ENCODE measurements at regions not wholly inside any gene's neighbourhood (a gene's known extent, or its start where the extent isn't known, plus 50 kb on each side); places are given as distances from the start of the nearest gene placed in this dataset.

GRCh38 chr20:60204601-60205000, 246.4 kb downstream of the CDH26 start:
- no peak overlapping the region for H3K27ac ChIP-seq (ENCODE audit: insufficient read depth, low read length, poor library complexity, severe bottlenecking)
- no peak for DNase-seq
- H3K9me3 ChIP-seq (ENCODE audit: control insufficient read depth, low read length) = no peaks in the 10 kb centered on the region
- H3K27me3 ChIP-seq (replicated peaks; ENCODE audit: control insufficient read depth, insufficient read depth, low read length, poor library complexity, severe bottlenecking) = no peaks in the 10 kb centered on the region
- H3K36me3 ChIP-seq (ENCODE audit: control insufficient read depth, insufficient read depth, low read length) = no peaks in the 10 kb centered on the region
- H3K4me1 ChIP-seq (ENCODE audit: control insufficient read depth, insufficient read depth, low read length, poor library complexity, severe bottlenecking) = no peaks in the 10 kb centered on the region
- H3K4me3 ChIP-seq (ENCODE audit: insufficient read depth, low read depth, low read length, poor library complexity, severe bottlenecking) = no peak overlapping the region

DNA sequence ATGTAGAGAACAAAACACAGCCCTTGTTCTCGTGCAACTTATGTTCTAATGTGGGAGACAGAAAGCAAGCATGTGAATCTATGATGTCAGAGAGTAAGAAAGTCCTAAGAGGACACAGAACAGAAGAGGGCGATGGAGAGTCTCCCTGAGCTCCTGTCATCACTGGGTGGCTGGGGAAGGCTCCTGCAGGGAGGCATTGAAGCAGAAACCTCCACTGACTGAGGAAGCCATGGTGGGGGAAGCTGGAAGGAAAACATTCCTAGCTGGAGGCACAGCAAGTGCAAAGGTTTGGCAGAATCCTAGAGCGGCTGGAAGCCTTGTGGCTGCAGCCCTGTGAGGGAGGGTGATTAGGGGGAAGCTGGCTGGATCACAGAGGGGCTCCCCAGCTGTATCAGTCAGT, 248.0 kb downstream of the CDH26 start:
- no peak for DNase-seq
- H3K27ac ChIP-seq (ENCODE audit: insufficient read depth, low read length, poor library complexity, severe bottlenecking) = no peak overlapping the region
- H3K4me3 ChIP-seq (ENCODE audit: insufficient read depth, low read depth, low read length, poor library complexity, severe bottlenecking) = no peak overlapping the region
- H3K36me3 ChIP-seq (ENCODE audit: control insufficient read depth, insufficient read depth, low read length) = no peaks in the 10 kb centered on the region
- no peaks in the 10 kb centered on the region for H3K9me3 ChIP-seq (ENCODE audit: control insufficient read depth, low read length)
- no peaks in the 10 kb centered on the region for H3K4me1 ChIP-seq (ENCODE audit: control insufficient read depth, insufficient read depth, low read length, poor library complexity, severe bottlenecking)
- H3K27me3 ChIP-seq (replicated peaks; ENCODE audit: control insufficient read depth, insufficient read depth, low read length, poor library complexity, severe bottlenecking) = no peaks in the 10 kb centered on the region

GRCh38 chr20:60209048-60209447, 250.8 kb downstream of the CDH26 start:
- no peak overlapping the region for H3K4me3 ChIP-seq (ENCODE audit: insufficient read depth, low read depth, low read length, poor library complexity, severe bottlenecking)
- H3K4me1 ChIP-seq (ENCODE audit: control insufficient read depth, insufficient read depth, low read length, poor library complexity, severe bottlenecking) = no peaks in the 10 kb centered on the region
- no peaks in the 10 kb centered on the region for H3K27me3 ChIP-seq (replicated peaks; ENCODE audit: control insufficient read depth, insufficient read depth, low read length, poor library complexity, severe bottlenecking)
- no peak for DNase-seq
- no peaks in the 10 kb centered on the region for H3K36me3 ChIP-seq (ENCODE audit: control insufficient read depth, insufficient read depth, low read length)
- H3K27ac ChIP-seq (ENCODE audit: insufficient read depth, low read length, poor library complexity, severe bottlenecking) = no peak overlapping the region
- no peaks in the 10 kb centered on the region for H3K9me3 ChIP-seq (ENCODE audit: control insufficient read depth, low read length)

DNA sequence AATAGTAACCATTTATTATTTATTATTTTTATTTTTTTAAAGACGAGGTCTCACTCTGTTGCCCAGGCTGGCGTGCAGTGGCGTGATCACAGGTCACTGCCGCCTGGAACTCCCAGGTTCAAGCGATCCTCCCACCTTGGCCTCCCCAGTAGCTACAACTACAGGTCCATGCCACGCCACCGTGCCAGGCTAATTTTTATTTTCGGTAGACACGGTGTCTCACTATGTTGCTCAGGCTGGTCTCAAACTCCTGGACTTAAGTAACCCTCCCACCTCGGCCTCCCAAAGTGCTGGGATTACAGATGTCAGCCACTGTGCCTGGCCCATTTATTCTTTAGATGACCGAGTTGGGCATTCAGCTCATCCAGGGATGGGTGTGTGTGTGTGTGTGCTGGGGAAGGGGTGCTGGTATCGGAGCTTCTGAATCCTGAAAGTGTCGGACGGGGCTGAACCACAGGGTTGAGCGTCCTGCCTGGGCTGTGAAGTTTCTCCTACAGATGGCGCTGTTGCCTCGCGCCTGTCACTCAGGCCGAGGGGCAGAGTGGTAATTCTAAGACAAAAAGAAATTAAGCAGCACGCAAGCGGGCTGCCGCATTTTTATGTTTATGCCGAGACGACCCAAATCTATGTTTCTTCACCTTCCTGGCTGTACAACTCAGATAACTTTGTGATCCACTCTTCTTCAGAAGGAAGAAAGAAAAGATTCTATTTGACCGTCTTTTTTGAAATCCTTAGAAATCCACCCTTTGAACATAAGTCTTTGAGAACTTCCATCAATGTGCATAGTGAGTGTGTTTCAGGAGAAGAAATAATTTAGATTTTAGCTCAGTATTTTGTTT, 252.8 kb downstream of the CDH26 start:
- Histone ChIP-seq H3K27me3 (replicated peaks; ENCODE audit: control insufficient read depth, insufficient read depth, low read length, poor library complexity, severe bottlenecking) (no peaks in the 10 kb centered on the region), H3K9me3 (ENCODE audit: control insufficient read depth, low read length) (no peaks in the 10 kb centered on the region), H3K4me3 (ENCODE audit: insufficient read depth, low read depth, low read length, poor library complexity, severe bottlenecking) (no peak overlapping the region), H3K36me3 (ENCODE audit: control insufficient read depth, insufficient read depth, low read length) (no peaks in the 10 kb centered on the region), H3K4me1 (ENCODE audit: control insufficient read depth, insufficient read depth, low read length, poor library complexity, severe bottlenecking) (no peaks in the 10 kb centered on the region), H3K27ac (ENCODE audit: insufficient read depth, low read length, poor library complexity, severe bottlenecking) (no peak overlapping the region)
- peak in 2 of 3 donors; percentile 3 to 23 for DNase-seq

- H3K4me1 ChIP-seq (ENCODE audit: control insufficient read depth, insufficient read depth, low read length, poor library complexity, severe bottlenecking) = no peaks in the 10 kb centered on the region
- H3K27ac ChIP-seq (ENCODE audit: insufficient read depth, low read length, poor library complexity, severe bottlenecking) = no peak overlapping the region
- DNase-seq = no peak
- no peaks in the 10 kb centered on the region for H3K36me3 ChIP-seq (ENCODE audit: control insufficient read depth, insufficient read depth, low read length)
- no peaks in the 10 kb centered on the region for H3K9me3 ChIP-seq (ENCODE audit: control insufficient read depth, low read length)
- H3K27me3 ChIP-seq (replicated peaks; ENCODE audit: control insufficient read depth, insufficient read depth, low read length, poor library complexity, severe bottlenecking) = no peaks in the 10 kb centered on the region
- no peak overlapping the region for H3K4me3 ChIP-seq (ENCODE audit: insufficient read depth, low read depth, low read length, poor library complexity, severe bottlenecking)
These were observed 253.6 kb downstream of the CDH26 start for GRCh38 chr20:60211618-60212463.

- H3K9me3 ChIP-seq (ENCODE audit: control insufficient read depth, low read length) = no peaks in the 10 kb centered on the region
- no peaks in the 10 kb centered on the region for H3K4me1 ChIP-seq (ENCODE audit: control insufficient read depth, insufficient read depth, low read length, poor library complexity, severe bottlenecking)
- H3K4me3 ChIP-seq (ENCODE audit: insufficient read depth, low read depth, low read length, poor library complexity, severe bottlenecking) = no peak overlapping the region
- no peak overlapping the region for H3K27ac ChIP-seq (ENCODE audit: insufficient read depth, low read length, poor library complexity, severe bottlenecking)
- no peaks in the 10 kb centered on the region for H3K36me3 ChIP-seq (ENCODE audit: control insufficient read depth, insufficient read depth, low read length)
- no peaks in the 10 kb centered on the region for H3K27me3 ChIP-seq (replicated peaks; ENCODE audit: control insufficient read depth, insufficient read depth, low read length, poor library complexity, severe bottlenecking)
- no peak for DNase-seq
These were observed 254.5 kb downstream of the CDH26 start for GRCh38 chr20:60212695-60213094.

DNA sequence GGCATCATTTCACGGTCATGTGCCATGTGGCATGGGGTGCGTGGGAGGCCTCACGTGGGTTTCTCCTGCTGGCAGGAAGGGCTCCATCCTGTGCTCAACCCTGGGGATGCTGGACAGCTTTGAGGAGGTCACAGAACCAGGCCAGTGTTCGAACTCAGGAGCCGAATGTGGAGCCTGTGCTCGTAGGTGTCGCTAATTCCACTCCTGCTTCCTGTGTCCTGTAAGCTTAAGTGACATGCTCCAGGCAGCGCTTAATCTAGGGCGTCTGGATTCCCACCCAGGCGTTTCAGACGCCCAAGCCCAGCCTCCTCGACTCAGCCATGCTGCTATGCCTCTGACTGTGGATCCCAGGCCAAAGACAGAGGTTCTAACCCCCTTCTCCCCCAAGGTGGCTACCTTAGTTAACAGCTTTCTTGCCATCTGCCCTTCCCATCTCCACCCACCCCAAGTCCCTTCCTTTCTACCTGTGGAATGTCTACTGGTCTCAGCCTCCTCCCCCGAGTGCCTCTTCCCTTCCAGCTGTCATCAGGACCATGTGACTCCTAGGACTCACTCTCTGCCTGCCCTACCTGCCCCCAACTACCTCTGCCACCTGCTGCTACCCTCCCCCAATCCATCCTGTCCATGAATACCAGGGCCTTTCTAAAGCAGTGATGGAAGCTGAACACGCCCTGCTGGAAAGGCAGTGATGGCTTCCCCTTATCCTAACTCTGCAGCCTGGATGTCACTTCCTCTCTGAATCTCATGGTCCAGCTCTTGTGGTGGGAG, 255.1 kb downstream of the CDH26 start:
- H3K36me3 ChIP-seq (ENCODE audit: control insufficient read depth, insufficient read depth, low read length) = no peaks in the 10 kb centered on the region
- no peaks in the 10 kb centered on the region for H3K4me1 ChIP-seq (ENCODE audit: control insufficient read depth, insufficient read depth, low read length, poor library complexity, severe bottlenecking)
- no peak overlapping the region for H3K4me3 ChIP-seq (ENCODE audit: insufficient read depth, low read depth, low read length, poor library complexity, severe bottlenecking)
- no peak overlapping the region for H3K27ac ChIP-seq (ENCODE audit: insufficient read depth, low read length, poor library complexity, severe bottlenecking)
- no peaks in the 10 kb centered on the region for H3K9me3 ChIP-seq (ENCODE audit: control insufficient read depth, low read length)
- DNase-seq = no peak
- H3K27me3 ChIP-seq (replicated peaks; ENCODE audit: control insufficient read depth, insufficient read depth, low read length, poor library complexity, severe bottlenecking) = no peaks in the 10 kb centered on the region

DNA sequence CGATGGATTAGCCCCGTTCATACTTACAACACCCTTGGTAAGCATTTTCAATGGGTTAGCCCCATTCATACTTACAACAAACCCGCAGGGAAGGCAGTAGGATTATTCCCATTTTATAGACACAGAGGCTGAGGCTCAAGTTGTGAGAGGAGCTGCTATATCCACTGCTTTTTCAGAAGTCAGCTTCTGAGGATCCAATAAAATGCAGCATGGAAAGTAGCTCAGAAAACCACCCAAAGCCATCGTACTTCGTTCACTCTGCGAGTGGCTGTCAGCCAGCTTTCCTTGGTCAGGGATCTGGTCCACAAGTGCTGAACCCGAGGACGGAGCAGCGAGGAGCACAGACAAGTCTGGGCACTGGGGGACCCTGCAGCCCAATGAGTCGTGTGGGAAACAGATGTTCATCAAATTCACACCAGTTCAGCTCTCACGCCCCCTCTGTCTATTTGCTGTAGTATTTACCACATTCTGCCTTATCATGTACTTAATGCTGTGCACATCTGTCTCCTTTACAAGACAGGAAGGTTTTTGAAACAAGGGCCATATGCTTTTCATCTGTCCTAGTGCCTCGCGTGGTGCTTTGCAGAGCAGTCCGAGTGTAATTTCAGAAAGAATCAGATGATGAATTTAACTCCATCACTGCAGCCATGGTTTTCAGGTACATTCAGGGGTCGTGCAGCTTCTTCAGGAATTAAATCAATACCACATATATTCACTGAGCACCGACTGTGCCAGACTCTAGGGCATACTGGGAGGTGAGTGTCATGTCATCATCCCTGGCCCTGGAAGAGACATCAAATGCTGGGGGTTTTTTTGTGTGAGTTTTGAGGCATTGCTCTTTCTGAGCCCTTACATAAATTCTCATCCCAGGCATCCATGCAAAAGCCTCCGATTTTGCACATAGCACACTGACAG, 256.9 kb downstream of the CDH26 start:
- Histone ChIP-seq H3K27me3 (replicated peaks; ENCODE audit: control insufficient read depth, insufficient read depth, low read length, poor library complexity, severe bottlenecking) (no peaks in the 10 kb centered on the region), H3K4me3 (ENCODE audit: insufficient read depth, low read depth, low read length, poor library complexity, severe bottlenecking) (no peak overlapping the region), H3K36me3 (ENCODE audit: control insufficient read depth, insufficient read depth, low read length) (no peaks in the 10 kb centered on the region), H3K27ac (ENCODE audit: insufficient read depth, low read length, poor library complexity, severe bottlenecking) (no peak overlapping the region), H3K4me1 (ENCODE audit: control insufficient read depth, insufficient read depth, low read length, poor library complexity, severe bottlenecking) (no peaks in the 10 kb centered on the region), H3K9me3 (ENCODE audit: control insufficient read depth, low read length) (no peaks in the 10 kb centered on the region)
- no peak for DNase-seq

Data from effector memory CD4-positive, alpha-beta T cell (primary cell).